Endodermal cell (in vitro differentiated cells): ENCODE measurements at regions not wholly inside any gene's neighbourhood (a gene's known extent, or its start where the extent isn't known, plus 50 kb on each side); places are given as distances from the start of the nearest gene placed in this dataset.

ENCODE experiments used
- DNase-seq: peaks from one replicate; pipeline ENCODE4 v3.0.0-alpha.2; 2017
- H3K27ac ChIP-seq: 2 replicates; pipeline ENCODE4 v1.5.1; 2013; ENCODE audit warnings: mild to moderate bottlenecking, low read depth, low read length, moderate library complexity
- H3K27me3 ChIP-seq: 2 replicates; pipeline ENCODE4 v1.6.1; 2013; ENCODE audit warnings: mild to moderate bottlenecking, low read length, moderate library complexity; ENCODE audit not compliant: insufficient read depth, control insufficient read depth, poor library complexity, severe bottlenecking
- H3K36me3 ChIP-seq: 2 replicates; pipeline ENCODE4 v1.7.0; 2013; ENCODE audit warnings: mild to moderate bottlenecking, low read length, moderate library complexity; ENCODE audit not compliant: control insufficient read depth, insufficient read depth
- H3K4me1 ChIP-seq: one replicate; pipeline ENCODE4 v1.7.0; 2013; ENCODE audit warnings: low read length; ENCODE audit not compliant: control insufficient read depth, insufficient read depth
- H3K4me3 ChIP-seq: 2 replicates; pipeline ENCODE4 v1.5.1; 2013; ENCODE audit warnings: mild to moderate bottlenecking, low read length, moderate library complexity
- H3K9ac ChIP-seq: 2 replicates; pipeline ENCODE4 v1.6.1; 2013; ENCODE audit warnings: mild to moderate bottlenecking, low read length, moderate library complexity; ENCODE audit not compliant: poor library complexity, severe bottlenecking; ENCODE audit errors: extremely low read depth
- H3K9me3 ChIP-seq: 2 replicates; pipeline ENCODE4 v1.6.1; 2013; ENCODE audit warnings: mild to moderate bottlenecking, low read length, moderate library complexity; ENCODE audit not compliant: control insufficient read depth
- H3K27ac Mint-ChIP-seq: 2 replicates; pipeline ENCODE4 v1.8.0; 2020; ENCODE audit warnings: mixed read lengths
- H3K27me3 Mint-ChIP-seq: 2 replicates; pipeline ENCODE4 v1.8.0; 2021; ENCODE audit warnings: mild to moderate bottlenecking, mixed read lengths; ENCODE audit not compliant: insufficient read depth
- H3K36me3 Mint-ChIP-seq: 2 replicates; pipeline ENCODE4 v1.8.0; 2020; ENCODE audit warnings: low read depth, mixed read lengths
- H3K4me1 Mint-ChIP-seq: 2 replicates; pipeline ENCODE4 v1.8.0; 2020; ENCODE audit warnings: mixed read lengths
- H3K4me3 Mint-ChIP-seq: 2 replicates; pipeline ENCODE4 v1.8.0; 2020; ENCODE audit warnings: mild to moderate bottlenecking, moderate library complexity, mixed read lengths
- H3K9me3 Mint-ChIP-seq: 2 replicates; pipeline ENCODE4 v1.8.0; 2020; ENCODE audit warnings: mild to moderate bottlenecking, mixed read lengths
- WGBS, 2 experiments: methylation state at CpG; one replicate each; pipeline versions ENCODE4 v1.1.5 to v1.1.7; 2013; ENCODE audit warnings: missing lambda C conversion rate in 2 of 2, mixed read lengths in 1 of 2; ENCODE audit not compliant: insufficient coverage in 1 of 2, insufficient read length in 1 of 2; 5-methylcytosine and 5-hydroxymethylcytosine counted together
- TF ChIP-seq, protein P1 (sequence below): fragments of 200-600 bp; sonication (generic); conservative IDR thresholded peaks from 2 replicates; pipeline ENCODE4 v1.5.0; 2021; ENCODE audit warnings: antibody characterized with exemption, mild to moderate bottlenecking

DNA sequence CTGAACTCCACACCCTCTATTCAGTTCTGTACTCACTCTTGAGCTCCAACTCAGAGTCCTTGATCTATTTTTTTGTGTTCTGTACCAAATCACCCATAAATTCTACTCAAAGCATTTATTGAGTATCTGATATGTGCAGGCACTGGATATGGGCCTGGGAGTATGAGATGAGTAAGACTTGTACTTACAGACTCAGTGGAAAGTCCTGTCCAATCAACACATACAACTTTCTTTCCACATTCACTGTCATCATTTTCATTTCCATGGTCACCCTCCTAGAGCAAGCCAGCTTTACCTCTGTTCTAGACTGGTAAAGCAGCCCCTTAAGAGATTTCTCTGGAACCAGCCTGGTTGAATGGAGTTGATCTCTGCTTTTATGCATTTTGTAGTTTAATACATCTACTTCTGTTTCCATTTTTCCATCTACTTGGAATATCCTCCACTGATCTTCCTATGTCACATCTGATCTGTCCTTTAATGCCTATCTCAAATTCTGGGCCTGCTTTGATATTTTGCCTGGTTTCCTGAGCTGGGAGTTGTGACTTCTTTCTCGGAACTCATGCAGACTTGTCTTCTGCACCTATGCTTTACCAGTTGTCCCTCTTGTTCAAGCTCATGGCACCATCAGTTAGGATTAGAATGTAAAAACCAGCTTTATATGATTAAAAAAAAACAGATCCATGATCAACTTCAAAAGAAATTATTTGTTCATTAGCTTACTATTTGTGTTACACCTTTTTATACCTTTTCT lies 96.9 kb upstream of the GLS start:
- DNase-seq = no peak
- Mint-ChIP-seq H3K4me1 (peaks cover 15% of the 10 kb centered on the region), H3K27me3 (no peaks in the 10 kb centered on the region), H3K36me3 (no peaks in the 10 kb centered on the region), H3K9me3 (peaks cover 19% of the 10 kb centered on the region), H3K4me3 (no peak overlapping the region), H3K27ac (no peak overlapping the region)
- Histone ChIP-seq H3K9me3 (peaks cover 15% of the 10 kb centered on the region), H3K36me3 (no peaks in the 10 kb centered on the region), H3K4me3 (no peak overlapping the region), H3K4me1 (peaks cover 3% of the 10 kb centered on the region), H3K27me3 (no peaks in the 10 kb centered on the region), H3K27ac (no peak overlapping the region), H3K9ac (no peak overlapping the region)
- TF ChIP-seq, protein P1, sequence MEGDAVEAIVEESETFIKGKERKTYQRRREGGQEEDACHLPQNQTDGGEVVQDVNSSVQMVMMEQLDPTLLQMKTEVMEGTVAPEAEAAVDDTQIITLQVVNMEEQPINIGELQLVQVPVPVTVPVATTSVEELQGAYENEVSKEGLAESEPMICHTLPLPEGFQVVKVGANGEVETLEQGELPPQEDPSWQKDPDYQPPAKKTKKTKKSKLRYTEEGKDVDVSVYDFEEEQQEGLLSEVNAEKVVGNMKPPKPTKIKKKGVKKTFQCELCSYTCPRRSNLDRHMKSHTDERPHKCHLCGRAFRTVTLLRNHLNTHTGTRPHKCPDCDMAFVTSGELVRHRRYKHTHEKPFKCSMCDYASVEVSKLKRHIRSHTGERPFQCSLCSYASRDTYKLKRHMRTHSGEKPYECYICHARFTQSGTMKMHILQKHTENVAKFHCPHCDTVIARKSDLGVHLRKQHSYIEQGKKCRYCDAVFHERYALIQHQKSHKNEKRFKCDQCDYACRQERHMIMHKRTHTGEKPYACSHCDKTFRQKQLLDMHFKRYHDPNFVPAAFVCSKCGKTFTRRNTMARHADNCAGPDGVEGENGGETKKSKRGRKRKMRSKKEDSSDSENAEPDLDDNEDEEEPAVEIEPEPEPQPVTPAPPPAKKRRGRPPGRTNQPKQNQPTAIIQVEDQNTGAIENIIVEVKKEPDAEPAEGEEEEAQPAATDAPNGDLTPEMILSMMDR = no peak
- 86 to 93% methylated on average over 1 of the region's 1 CpG for WGBS, 2 experiments

DNA sequence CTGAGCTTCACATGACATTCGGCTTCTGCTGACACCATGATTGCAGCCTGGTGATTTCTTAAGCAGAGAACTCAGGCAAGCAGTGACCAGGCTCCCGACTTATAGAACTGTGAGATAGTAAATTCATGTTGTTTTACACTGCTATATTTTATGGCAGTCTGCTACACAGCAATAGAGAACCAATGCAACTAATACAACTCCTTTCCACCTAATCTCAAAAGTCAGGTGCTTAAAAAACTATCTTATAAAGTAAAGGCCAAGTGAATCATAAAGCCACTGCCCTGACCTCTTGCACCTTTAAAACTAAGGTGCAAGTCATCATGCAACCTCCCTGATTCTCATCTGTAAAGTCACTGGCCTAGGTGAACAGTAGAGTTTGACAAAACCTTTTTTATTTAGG lies 95.3 kb upstream of the GLS start:
- Histone ChIP-seq H3K4me3 (no peak overlapping the region), H3K27me3 (no peaks in the 10 kb centered on the region), H3K36me3 (no peaks in the 10 kb centered on the region), H3K9me3 (peaks cover 8% of the 10 kb centered on the region), H3K4me1 (peaks cover 4% of the 10 kb centered on the region), H3K9ac (no peak overlapping the region), H3K27ac (no peak overlapping the region)
- Mint-ChIP-seq H3K36me3 (no peaks in the 10 kb centered on the region), H3K4me1 (peaks cover 31% of the 10 kb centered on the region), H3K4me3 (no peak overlapping the region), H3K27me3 (no peaks in the 10 kb centered on the region), H3K27ac (no peak overlapping the region), H3K9me3 (peaks cover 13% of the 10 kb centered on the region)
- no peak for DNase-seq
- 100% methylated on average over 1 to 2 of the region's 2 CpGs for WGBS, 2 experiments
- TF ChIP-seq, protein P1 = no peak

DNA sequence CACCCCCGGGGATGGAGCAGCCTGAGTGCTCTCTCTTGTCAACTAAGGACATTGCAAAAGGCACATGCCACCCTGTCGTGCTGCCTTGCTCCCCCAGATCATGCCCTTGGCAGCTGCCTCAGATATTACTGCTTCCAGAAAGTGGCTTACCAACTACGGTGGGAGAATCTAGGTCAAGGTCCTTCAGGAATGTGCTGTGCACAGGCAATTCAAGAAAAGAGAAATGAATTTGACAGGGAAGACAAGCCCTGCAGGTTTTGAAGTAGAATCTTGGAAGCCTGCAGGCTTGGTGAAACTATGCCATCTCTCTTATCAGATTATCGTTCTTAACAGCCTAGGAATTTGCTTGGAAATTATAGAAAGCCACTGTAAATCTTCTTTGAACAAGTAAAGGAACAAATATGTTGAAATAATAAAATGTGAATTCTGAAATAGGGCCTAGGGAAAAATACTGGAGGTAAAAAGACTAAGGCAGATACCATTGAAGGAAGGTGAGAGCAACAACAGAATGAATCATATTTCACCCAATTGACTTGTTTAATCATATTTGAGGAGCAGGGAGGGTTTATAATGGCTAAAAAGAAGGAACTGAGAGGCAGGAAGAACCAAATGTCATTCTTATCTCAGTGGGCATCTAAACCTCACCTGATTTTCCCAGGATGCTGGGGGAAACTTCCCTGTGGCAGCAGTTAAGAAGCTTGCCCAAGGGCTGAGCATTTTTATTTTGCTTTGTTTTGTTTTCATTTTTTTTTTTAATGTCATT lies 94.0 kb upstream of the GLS start:
- Histone ChIP-seq H3K27ac (no peak overlapping the region), H3K36me3 (no peaks in the 10 kb centered on the region), H3K4me1 (peaks cover 8% of the 10 kb centered on the region), H3K27me3 (no peaks in the 10 kb centered on the region), H3K4me3 (no peak overlapping the region), H3K9ac (no peak overlapping the region), H3K9me3 (peaks cover 8% of the 10 kb centered on the region)
- Mint-ChIP-seq H3K4me3 (no peak overlapping the region), H3K4me1 (peaks cover 40% of the 10 kb centered on the region), H3K27me3 (no peaks in the 10 kb centered on the region), H3K36me3 (no peaks in the 10 kb centered on the region), H3K9me3 (peaks cover 13% of the 10 kb centered on the region), H3K27ac (no peak overlapping the region)
- DNase-seq = no peak
- TF ChIP-seq, protein P1 = no peak
- WGBS, 2 experiments = 57 to 60% methylated on average over 1 to 4 of the region's 4 CpGs
